ENCODE measurements at regions not wholly inside any gene's neighbourhood (a gene's known extent, or its start where the extent isn't known, plus 50 kb on each side); places are given as distances from the start of the nearest gene placed in this dataset.
"Not testable (repeated sequence)": the region's sequence is repeated elsewhere in the genome, so short reads cannot be mapped to it uniquely, and the experiment has no call there.

GRCh38 chr13:109427148-109427547 is 359.2 kb downstream of the IRS2 start:
- no peak for DNase-seq

DNA sequence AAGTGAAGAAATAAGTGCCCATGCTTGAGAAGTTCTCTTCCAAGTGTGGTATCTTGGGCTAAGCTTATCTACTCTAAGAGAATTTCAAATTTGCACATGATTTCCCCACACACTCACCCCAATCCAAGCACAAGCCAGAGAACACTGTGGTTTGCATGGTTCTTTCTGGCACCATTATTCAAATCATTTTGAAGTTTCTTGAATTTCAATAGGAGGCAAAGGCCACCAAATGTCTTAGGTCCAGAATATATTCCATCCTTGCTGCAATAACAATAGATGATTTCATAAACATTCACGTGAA is 359.7 kb downstream of the IRS2 start:
- DNase-seq = no peak

GRCh38 chr13:109425821-109426689 is 360.3 kb downstream of the IRS2 start:
- DNase-seq = no peak

DNA sequence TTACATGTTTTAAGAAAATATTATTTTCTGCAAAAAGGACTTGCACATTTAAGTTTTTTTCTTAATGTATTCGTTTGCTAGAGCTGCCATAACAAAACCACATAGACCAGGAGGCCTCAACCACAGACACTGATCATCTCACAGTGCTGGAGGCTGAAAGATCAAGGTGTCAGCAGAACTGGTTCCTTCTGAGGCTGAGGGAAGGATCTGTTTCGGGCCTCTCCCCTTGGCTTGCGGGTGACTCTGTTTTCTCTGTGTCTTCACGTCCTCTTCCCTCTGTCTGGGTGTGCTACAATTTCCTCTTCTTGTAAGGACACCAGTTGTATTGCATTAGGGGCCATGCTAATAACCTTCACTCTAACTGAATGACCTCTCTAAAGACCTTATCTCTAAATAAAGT is 364.2 kb downstream of the IRS2 start:
- no peak for DNase-seq

DNA sequence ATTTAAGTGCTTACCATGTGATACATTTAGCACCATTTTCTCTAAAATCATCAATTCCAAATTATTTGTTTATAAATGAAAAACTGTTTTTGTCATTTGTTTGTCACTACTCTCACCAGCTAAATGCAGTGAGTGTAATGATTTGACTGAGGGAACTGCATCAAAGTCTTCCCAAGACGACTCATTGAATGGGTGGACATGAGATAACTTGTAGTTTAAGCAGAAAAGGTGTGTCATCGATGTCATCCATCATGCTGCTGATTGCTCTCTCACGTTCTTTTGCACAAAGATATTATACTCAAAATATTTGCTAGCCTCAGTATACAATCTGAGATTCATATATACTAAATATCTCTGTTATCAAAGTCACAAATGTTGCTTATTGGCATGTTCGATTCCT is 366.5 kb downstream of the IRS2 start:
- DNase-seq = no peak

GRCh38 chr13:109418111-109418510 is 368.3 kb downstream of the IRS2 start:
- DNase-seq = no peak

GRCh38 chr13:109416001-109416400 is 370.4 kb downstream of the IRS2 start:
- DNase-seq = no peak

- no peak for DNase-seq
These were observed 371.3 kb downstream of the IRS2 start for GRCh38 chr13:109415057-109415456.

DNA sequence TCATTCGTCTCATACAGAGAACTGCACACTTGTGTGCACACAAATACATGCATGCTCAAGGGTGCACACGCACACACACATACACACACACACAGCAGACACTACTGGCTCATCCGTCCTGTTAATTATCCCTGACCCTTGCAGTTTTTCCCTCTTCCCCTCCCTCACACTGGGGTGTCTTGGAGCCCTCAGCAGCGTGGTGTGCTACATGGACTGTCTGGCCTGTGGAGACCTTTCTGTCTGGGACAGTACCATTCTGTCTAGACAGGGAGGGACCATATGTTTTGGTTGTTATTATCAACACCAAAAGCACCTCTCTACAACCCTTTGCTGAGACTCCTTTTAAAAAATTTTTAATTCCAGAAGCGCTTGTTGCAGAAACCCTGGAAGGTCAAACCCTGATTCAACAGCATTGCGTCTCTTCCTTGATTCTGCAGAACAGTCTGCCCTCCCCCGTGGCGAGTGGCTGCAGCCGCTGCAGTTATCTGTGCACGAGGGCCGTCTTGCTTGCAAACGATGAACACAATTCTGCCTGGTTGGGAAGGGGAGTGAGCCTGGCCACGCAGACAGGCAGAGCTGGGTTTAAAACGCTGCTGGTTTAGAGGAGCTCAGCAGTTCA is 374.0 kb downstream of the IRS2 start:
- DNase-seq = no peak

- DNase-seq = no peak
These were observed 375.5 kb downstream of the IRS2 start for GRCh38 chr13:109410868-109411267.

DNA sequence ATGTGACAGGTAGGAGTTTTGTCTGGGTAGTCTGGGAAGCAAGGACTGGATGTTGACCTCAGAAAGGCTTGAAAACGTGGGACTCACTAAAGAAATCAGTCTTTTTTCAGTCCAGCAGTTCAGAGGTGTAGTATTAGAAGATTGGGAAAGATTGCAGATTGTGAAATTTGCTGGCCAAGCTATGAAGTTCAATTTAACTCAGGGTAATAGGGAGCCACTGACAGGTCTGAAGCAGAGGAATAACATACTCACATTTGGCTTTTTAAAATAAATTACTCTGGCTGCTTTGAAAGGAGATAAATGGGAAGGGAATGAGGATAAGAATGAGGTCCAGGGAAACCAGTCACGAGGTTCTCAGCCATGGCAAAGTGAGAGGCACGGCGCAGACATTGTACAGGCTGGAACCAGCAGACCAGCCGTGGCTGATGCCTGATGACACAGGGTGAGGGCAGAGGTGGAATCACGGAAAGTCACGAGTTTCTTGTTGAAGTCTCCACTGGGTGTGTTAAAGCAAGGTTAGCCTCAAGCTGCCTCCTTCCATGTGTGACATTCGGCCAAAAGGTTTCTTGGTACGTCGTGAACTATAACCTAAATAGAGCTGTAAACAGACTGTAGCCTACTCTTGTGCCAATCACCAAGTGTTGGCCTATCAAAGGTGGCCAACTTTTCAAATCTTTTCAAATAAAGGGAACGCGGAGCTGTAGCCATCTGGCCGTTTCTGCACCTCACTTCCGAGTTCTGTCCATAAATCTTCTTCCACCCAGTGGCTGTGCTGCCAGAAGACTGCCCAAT is 377.6 kb downstream of the IRS2 start:
- DNase-seq = no peak

DNA sequence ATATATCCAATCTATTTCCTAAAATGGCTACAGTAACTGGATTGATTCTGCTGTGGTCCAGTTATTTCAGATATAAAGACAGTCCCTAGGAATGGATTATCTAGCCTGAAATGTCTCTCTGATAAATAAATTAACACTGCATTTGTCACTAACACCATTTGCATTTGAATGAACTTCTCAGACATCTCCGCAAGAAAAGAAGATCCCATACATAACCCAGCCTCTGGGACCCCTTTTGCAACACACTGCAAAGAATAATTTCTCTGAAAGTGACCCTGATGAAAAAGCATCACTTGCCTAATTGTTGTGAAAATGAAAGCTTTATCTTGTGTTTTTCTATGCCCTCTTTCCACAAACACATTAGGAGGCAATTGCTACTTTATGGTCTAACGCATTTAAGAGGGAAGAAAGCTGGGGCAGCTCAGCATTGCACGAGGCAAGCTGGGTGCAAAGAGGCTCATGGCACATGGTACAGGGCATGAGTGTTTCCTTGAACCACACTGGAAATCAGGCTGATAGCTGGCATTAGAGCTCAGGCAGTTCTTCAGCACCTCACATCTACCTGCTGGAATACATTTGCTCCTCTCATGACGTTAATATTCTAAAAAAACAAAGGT is 379.9 kb downstream of the IRS2 start:
- DNase-seq = no peak

DNA sequence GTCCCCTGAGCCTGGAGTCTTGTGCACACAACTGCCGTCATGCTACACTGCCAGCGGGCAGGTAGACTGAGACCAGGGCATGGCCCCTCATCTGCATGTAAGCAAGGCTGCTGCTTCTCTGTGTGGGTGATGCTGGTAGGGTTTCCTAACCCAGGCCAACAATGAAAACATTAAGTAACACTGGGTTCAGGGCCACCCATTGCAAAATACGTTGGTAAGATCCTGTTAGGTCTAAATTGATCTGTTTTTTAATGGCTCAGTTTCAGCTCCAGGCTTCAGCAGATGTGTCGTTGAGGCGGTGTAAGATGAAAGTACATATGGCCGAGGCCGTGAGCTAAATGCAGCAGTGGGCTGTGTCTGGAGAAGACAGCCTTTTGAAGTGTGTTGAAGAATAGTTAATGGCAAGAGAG is 383.4 kb downstream of the IRS2 start:
- DNase-seq = no peak

DNA sequence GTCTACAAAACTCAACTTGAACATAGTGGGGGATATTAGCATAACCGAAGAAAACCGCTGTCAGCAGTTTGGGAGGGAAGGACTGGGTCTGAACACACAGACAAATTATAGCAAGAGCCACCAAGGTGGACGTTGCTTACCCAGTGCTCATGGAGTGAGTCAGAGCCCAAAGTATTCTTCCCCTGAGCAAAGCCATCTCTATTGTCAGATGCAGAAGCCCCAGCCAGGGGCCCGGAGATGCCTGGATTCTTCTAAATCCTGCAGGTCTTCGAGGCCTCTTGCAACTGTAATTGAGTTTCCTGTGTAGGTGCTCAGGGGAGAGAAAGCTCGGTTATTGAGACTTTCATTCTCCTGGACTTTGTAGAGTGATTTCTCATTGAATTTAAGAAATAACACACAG is 384.5 kb downstream of the IRS2 start:
- DNase-seq = no peak

GRCh38 chr13:109401307-109401706 is 385.1 kb downstream of the IRS2 start:
- no peak for DNase-seq

GRCh38 chr13:109400624-109401257 is 385.6 kb downstream of the IRS2 start:
- no peak for DNase-seq

- no peak for DNase-seq
These were observed 386.2 kb downstream of the IRS2 start for GRCh38 chr13:109400209-109400608.

GRCh38 chr13:109398071-109398470 is 388.3 kb downstream of the IRS2 start:
- not testable (repeated sequence) for DNase-seq

GRCh38 chr13:109397285-109397684 is 389.1 kb downstream of the IRS2 start:
- DNase-seq = no peak

DNA sequence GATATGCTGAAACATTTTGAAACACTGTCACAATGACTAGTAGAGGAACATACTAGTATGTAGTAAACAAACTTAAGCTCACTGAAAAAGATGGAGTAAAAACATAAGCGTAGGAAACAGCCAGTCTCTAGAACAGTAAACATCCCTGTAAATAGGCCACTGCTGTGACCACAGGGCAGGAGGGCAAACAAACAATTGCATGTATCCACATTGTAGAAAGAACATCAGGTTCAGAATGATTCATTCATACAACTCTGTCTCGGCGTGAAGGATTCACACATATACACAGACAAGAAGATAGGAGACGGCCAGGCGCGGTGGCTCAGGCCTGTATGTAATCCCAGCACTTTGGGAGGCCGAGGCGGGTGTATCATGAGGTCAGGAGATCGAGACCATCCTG is 390.1 kb downstream of the IRS2 start:
- DNase-seq = no peak

GRCh38 chr13:109395014-109395413 is 391.4 kb downstream of the IRS2 start:
- no peak for DNase-seq

- DNase-seq = no peak
These were observed 391.9 kb downstream of the IRS2 start for GRCh38 chr13:109394311-109394988.
